Panc1 (cell line): ENCODE measurements at regions not wholly inside any gene's neighbourhood (a gene's known extent, or its start where the extent isn't known, plus 50 kb on each side); places are given as distances from the start of the nearest gene placed in this dataset.
A peak's percentile ranks its signal among the peaks of the same experiment; 100 is the strongest.

Source experiments
- ATAC-seq: fragments of 200-7000 bp; cut with Tn5 transposase; 2 replicates; pipeline ENCODE4 v1.9.1; 2020; ENCODE audit warnings: mild to moderate bottlenecking, moderate library complexity
- BruUV-seq: library from RNA; stranded (reverse); fragments of 400-500 nt; replicated peaks from 2 replicates; lab custom pipeline; 2021; lab: Mats Ljungman, UMichigan
- CTCF ChIA-PET: fragments of 300-600 bp; sonication (Branson Sonifier 250); formaldehyde crosslinking; loops from one replicate; lab custom pipeline; 2022; ENCODE audit warnings: antibody characterized with exemption; lab: Charles Lee
- POLR2A ChIA-PET: fragments of 300-600 bp; sonication (Branson Sonifier 250); formaldehyde crosslinking; loops from one replicate; lab custom pipeline; 2022; ENCODE audit warnings: antibody characterized with exemption; lab: Charles Lee
- DNase-seq: peaks from one replicate; pipeline ENCODE4 v3.0.0-alpha.2; 2010; ENCODE audit warnings: low read depth, low spot score
- H3K27ac ChIP-seq: 2 replicates; pipeline ENCODE4 v1.5.1; 2011; ENCODE audit warnings: mild to moderate bottlenecking, low read length, inconsistent platforms
- H3K27me3 ChIP-seq: fragments of 200-500 bp; sonication (Bioruptor generic); 2 replicates; pipeline ENCODE4 v1.6.0; 2014; ENCODE audit warnings: low read length, inconsistent platforms; ENCODE audit not compliant: control insufficient read depth, insufficient read depth
- H3K36me3 ChIP-seq: fragments of 200-500 bp; sonication (Bioruptor generic); 2 replicates; pipeline ENCODE4 v1.5.1; 2014; ENCODE audit warnings: inconsistent platforms, mild to moderate bottlenecking, low read length, moderate library complexity; ENCODE audit not compliant: control insufficient read depth, insufficient read depth
- H3K4me1 ChIP-seq: 2 replicates; pipeline ENCODE4 v1.5.1; 2011; ENCODE audit warnings: inconsistent platforms, mild to moderate bottlenecking, low read length, moderate library complexity; ENCODE audit not compliant: control insufficient read depth, insufficient read depth
- H3K4me3 ChIP-seq, 2 experiments: 2 replicates each; pipeline ENCODE4 v1.5.1; 2011 to 2012; ENCODE audit warnings: low read depth in 2 of 2, low read length in 2 of 2, mild to moderate bottlenecking in 2 of 2, inconsistent platforms in 1 of 2, moderate library complexity in 1 of 2
- H3K9me3 ChIP-seq: fragments of 200-500 bp; sonication (Bioruptor generic); 2 replicates; pipeline ENCODE4 v1.5.1; 2014; ENCODE audit warnings: low read depth, mild to moderate bottlenecking, inconsistent platforms, low read length, moderate library complexity; ENCODE audit not compliant: control insufficient read depth, insufficient read depth
- POLR2AphosphoS5 ChIP-seq: IDR thresholded peaks from 2 replicates; pipeline ENCODE4 v1.6.1; 2012; ENCODE audit warnings: mild to moderate bottlenecking, low read depth, low read length, moderate library complexity
- SIN3A ChIP-seq: IDR thresholded peaks from 2 replicates; pipeline ENCODE4 v1.6.1; 2012; ENCODE audit warnings: low read depth, mild to moderate bottlenecking, low read length, moderate library complexity, borderline replicate concordance; ENCODE audit not compliant: insufficient read depth
- TCF7L2 ChIP-seq: IDR thresholded peaks from 2 replicates; pipeline ENCODE4 v1.6.1; 2011; ENCODE audit warnings: mild to moderate bottlenecking, low read depth, low read length, inconsistent platforms
- in situ Hi-C: cut with HindIII; loops from 2 replicates; pipeline ENCODE4 v1.10.0; 2016; ENCODE audit warnings: low sequenced_read_pairs, low pct_unique_long_range_greater_than_20kb
- intact Hi-C: fragments of 100-400 bp; cut with micrococcal nuclease; formaldehyde crosslinking; loops from one replicate; pipeline ENCODE4 v1.10.0; 2022; ENCODE audit not compliant: unreplicated experiment
- TF ChIP-seq, protein P1 (sequence below), 2 experiments: IDR thresholded peaks; 2 replicates each; pipeline ENCODE4 v1.6.1; 2011 to 2012; ENCODE audit warnings: low read depth in 2 of 2, control low read depth in 1 of 2, low read length in 1 of 2, mild to moderate bottlenecking in 1 of 2, moderate library complexity in 1 of 2; ENCODE audit not compliant: insufficient read depth in 1 of 2
- TF ChIP-seq, protein P2 (sequence below): fragments of 450-650 bp; IDR thresholded peaks from 2 replicates; pipeline ENCODE4 v1.5.1; 2017; ENCODE audit warnings: mild to moderate bottlenecking

DNA sequence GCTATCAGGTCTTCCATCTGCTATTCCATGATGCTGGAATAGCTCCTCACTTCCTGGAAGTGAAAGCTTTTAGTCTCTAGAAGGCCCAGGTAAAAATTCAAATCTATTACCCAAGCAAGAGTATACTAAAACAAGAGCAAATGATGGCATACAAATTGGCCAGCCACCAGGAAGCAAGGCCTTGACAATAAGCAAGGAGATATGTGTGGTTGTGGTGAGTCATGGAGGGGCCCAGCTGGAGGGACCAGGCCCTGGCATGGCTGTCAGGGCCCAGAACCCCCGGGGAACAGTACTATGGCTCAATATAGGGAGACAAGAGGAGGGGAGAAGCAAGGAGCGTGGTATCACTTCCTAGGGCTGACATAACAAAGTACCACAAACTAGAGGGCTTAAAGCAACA lies 358.7 kb downstream of the RRAGC start:
- peaks cover 25% of the 10 kb centered on the region for H3K27me3 ChIP-seq

DNA sequence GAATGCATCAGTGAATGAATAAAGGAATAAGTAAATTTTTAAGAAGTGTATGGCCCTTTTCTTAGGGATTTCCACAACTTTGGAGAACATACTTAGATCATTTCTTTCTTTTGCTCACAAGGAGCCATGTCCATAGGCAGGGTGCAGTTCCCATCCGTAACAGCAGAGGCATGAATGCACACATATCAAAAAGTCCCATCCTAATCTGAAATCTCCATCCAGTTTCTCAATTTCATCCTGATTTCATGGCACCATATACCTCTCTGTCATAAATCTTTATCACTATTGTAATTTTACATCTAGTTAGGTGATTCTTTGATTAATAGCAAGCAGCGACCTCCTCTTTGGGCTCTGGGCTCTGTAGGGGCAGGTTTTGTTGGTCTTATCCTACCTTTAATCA lies 359.2 kb downstream of the RRAGC start:
- Histone ChIP-seq H3K4me1 (no peaks in the 10 kb centered on the region), H3K27ac (no peak overlapping the region), H3K9me3 (no peaks in the 10 kb centered on the region), H3K36me3 (no peaks in the 10 kb centered on the region), H3K4me3 (no peak overlapping the region), H3K27me3 (peaks cover 25% of the 10 kb centered on the region)
- intact Hi-C loops: no loop called here
- no peak for DNase-seq
- ChIA-PET CTCF (no interaction called here), POLR2A (no interaction called here)
- no TSS peak for BruUV-seq
- in situ Hi-C loops: no loop called here
- no peak for ATAC-seq
- TF ChIP-seq TCF7L2 (no peak), POLR2AphosphoS5 (no peak), SIN3A (no peak)
- TF ChIP-seq, protein P1, sequence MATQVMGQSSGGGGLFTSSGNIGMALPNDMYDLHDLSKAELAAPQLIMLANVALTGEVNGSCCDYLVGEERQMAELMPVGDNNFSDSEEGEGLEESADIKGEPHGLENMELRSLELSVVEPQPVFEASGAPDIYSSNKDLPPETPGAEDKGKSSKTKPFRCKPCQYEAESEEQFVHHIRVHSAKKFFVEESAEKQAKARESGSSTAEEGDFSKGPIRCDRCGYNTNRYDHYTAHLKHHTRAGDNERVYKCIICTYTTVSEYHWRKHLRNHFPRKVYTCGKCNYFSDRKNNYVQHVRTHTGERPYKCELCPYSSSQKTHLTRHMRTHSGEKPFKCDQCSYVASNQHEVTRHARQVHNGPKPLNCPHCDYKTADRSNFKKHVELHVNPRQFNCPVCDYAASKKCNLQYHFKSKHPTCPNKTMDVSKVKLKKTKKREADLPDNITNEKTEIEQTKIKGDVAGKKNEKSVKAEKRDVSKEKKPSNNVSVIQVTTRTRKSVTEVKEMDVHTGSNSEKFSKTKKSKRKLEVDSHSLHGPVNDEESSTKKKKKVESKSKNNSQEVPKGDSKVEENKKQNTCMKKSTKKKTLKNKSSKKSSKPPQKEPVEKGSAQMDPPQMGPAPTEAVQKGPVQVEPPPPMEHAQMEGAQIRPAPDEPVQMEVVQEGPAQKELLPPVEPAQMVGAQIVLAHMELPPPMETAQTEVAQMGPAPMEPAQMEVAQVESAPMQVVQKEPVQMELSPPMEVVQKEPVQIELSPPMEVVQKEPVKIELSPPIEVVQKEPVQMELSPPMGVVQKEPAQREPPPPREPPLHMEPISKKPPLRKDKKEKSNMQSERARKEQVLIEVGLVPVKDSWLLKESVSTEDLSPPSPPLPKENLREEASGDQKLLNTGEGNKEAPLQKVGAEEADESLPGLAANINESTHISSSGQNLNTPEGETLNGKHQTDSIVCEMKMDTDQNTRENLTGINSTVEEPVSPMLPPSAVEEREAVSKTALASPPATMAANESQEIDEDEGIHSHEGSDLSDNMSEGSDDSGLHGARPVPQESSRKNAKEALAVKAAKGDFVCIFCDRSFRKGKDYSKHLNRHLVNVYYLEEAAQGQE (IDR thresholded peaks at IDR 0.05; ENCODE audit: insufficient read depth in 1 of 2, low read depth in 2 of 2, low read length in 1 of 2): no peak
- TF ChIP-seq, protein P2, sequence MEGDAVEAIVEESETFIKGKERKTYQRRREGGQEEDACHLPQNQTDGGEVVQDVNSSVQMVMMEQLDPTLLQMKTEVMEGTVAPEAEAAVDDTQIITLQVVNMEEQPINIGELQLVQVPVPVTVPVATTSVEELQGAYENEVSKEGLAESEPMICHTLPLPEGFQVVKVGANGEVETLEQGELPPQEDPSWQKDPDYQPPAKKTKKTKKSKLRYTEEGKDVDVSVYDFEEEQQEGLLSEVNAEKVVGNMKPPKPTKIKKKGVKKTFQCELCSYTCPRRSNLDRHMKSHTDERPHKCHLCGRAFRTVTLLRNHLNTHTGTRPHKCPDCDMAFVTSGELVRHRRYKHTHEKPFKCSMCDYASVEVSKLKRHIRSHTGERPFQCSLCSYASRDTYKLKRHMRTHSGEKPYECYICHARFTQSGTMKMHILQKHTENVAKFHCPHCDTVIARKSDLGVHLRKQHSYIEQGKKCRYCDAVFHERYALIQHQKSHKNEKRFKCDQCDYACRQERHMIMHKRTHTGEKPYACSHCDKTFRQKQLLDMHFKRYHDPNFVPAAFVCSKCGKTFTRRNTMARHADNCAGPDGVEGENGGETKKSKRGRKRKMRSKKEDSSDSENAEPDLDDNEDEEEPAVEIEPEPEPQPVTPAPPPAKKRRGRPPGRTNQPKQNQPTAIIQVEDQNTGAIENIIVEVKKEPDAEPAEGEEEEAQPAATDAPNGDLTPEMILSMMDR: peak; percentile 46; the same call in 1 of the 2 replicates

More for the DNA sequence above, 358.7 kb downstream of the RRAGC start:
- H3K4me1 ChIP-seq: no peaks in the 10 kb centered on the region
- H3K4me3 ChIP-seq: no peak overlapping the region
- DNase-seq: no peak
- ChIA-PET CTCF (no interaction called here), POLR2A (no interaction called here)
- H3K36me3 ChIP-seq: no peaks in the 10 kb centered on the region
- no peak overlapping the region for H3K27ac ChIP-seq
- no peak for TF ChIP-seq POLR2AphosphoS5
- TF ChIP-seq, protein P2: no peak
- TF ChIP-seq, protein P1 (IDR thresholded peaks at IDR 0.05; ENCODE audit: insufficient read depth in 1 of 2, low read depth in 2 of 2, low read length in 1 of 2): no peak
- TF ChIP-seq TCF7L2: no peak
- no peak for TF ChIP-seq SIN3A
- ATAC-seq: no peak
- H3K9me3 ChIP-seq: no peaks in the 10 kb centered on the region
- intact Hi-C loops (no loop called here), in situ Hi-C loops (no loop called here)
- no TSS peak for BruUV-seq
